NCI-H187 (cell line): ENCODE measurements at regions not wholly inside any gene's neighbourhood (a gene's known extent, or its start where the extent isn't known, plus 50 kb on each side); places are given as distances from the start of the nearest gene placed in this dataset.
"Not testable (repeated sequence)": the region's sequence is repeated elsewhere in the genome, so short reads cannot be mapped to it uniquely, and the experiment has no call there.

Experiments used
- DNase-seq, 2 experiments: peaks; one replicate each; lab custom pipeline; 2025; lab: John Stamatoyannopoulos, UW

DNA sequence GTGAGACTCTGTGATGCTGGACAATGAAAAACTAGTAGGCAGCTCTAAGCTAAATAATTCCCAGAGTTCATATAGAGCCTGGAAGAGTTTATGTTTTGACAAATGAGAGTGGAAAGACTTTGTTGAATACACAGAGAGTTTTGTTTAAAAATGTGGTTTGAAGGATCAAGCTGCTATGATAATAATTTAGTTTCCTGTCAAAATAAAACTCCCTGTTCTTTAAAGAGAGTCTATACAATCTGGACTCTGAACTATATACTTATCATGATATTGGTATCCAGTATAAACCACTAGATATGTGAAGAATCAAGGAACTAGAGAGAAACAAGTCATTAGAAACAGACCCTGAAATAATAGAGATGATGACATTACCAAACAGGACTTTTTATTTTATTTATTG is 158.6 kb downstream of the C4orf33 start:
- no peak for DNase-seq

DNA sequence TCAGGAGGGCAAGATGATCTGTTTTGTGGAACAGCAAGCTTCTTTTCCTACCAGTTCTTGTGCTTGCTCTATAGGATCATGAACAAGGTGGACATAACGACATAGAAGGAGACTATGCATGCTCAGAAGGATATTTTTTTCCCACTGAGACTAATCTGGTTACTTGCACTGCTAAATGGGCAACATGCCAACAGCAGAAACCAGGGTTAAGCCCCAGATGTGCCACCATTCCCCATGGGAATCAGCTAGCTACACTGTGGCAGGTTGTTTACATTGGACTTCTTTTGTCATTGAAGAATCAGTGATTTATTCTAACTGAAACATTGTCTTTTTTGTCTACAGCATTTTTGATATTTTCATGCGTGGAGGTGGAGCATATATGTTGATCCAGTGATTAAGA is 165.6 kb downstream of the C4orf33 start:
- no peak for DNase-seq

DNA sequence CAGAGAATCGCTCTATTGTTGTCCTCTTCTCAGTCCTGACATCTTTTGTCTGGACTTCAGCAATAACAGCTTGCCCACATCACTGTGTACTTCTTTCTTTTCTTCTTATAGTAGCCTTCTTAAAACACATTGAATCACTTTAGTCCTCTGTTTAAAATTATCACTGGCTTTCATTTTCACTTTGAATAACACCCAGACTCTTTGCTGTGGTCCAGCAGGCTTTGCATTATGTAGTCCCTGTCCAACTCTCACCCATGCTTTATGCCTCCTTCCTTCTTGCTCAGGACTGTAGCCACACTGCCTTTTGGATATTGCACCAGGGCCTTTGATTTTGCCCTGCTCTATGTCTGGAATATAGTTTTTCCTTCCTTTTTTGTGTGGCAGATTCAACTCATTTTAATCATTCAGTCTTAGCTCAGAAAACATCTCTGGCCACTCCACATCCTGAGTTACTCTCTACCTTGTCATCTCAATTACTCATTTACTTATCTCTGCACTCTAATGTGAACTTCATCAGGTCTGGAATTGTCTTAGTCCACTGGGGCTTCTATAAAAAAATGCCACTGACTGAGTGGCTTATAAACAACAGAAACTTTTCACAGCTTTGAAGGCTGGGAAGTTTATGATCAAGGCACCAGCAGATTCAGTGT is 168.2 kb downstream of the C4orf33 start:
- no peak for DNase-seq

DNA sequence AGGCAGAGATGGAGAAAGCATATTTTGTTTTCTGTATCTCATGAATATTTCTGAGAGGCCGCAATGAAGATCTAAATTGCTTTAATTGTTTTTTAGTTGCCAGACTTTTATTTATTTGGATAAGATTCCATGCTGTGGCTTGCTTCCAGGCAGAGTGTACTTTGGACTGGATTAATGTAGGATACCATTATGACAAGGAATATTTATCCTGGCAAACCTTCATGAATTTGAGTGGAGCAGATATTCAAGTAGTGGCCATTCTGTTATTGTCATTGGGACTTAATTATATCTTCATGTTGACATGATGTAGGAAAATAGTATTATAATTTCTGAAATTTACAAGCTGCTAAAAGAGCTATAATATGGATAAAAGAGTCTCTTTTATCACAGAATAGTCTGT is 182.9 kb downstream of the C4orf33 start:
- no peak for DNase-seq

DNA sequence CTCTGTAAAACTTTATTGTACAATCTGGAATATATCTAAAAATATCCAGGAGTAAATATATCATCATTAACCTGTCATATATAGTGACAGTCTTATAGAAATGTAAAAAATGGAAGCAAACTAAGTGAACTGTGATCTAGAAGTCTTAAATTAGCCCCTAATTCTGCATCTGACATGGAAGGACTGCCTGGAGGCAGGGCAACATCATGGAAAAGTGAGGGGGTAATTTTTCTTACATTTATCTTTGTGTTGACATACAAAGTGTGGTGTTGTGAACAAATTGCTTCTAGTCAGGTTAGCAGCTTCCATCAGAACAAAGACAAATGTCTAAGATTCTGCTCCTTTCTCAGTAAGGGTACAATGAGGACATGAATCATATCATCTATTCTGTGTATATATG is 186.3 kb downstream of the C4orf33 start:
- no peak for DNase-seq

DNA sequence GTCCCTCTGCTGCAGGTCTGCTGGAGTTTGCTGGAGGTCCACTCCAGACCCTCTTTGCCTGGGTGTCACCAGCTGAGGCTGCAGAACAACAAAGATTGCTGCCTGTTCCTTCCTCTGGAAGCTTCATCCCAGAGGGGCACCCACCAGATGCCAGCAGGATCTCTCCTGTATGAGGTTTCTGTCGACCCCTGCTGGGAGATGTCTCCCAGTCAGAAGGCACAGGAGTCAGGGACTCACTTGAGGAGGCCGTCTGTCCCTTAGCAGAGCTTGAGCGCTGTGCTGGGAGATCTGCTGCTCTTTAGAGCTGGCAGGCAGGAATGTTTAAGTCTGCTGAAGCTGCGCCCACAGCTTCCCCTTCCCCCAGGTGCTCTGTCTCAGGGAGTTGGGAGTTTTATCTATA is 196.2 kb downstream of the C4orf33 start:
- DNase-seq: not testable (repeated sequence)

DNA sequence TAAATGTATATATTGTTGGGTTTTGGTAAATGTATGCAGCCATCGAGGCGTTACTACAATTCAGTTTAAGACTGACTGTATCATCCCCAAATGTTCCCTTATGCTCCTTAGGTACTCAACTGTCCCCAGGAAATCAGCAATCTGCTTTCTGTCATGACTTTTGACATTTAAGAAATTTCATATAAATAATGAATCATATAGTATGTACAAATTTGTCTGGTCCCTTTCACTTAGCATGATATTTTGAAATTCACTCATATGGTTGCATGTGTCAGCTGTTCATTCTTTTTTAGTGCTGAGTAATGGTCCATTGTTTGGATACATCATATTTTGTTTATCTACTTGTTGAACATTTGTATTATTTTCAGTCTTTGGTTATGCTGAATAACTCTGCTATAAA is 218.8 kb downstream of the C4orf33 start:
- no peak for DNase-seq

DNA sequence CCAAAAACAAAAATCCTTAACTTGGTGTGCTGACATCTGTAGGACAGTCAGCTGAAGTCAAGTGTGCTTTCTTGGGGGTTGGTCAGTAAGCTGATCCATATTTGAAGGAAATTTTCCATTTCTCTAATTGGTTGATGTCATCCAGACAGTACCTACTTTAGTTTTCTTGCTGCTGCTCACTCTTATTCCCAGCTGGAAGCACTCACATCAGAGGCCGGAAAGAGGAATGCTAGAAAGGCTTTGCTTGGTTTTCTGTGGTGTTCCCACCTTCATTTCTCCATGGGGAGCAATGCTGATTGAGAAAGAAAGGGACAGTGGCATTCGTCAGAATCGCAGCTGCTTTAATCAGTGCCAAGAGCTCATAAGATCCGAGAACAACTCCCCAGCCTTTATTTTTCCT is 227.0 kb downstream of the C4orf33 start:
- DNase-seq: no peak

DNA sequence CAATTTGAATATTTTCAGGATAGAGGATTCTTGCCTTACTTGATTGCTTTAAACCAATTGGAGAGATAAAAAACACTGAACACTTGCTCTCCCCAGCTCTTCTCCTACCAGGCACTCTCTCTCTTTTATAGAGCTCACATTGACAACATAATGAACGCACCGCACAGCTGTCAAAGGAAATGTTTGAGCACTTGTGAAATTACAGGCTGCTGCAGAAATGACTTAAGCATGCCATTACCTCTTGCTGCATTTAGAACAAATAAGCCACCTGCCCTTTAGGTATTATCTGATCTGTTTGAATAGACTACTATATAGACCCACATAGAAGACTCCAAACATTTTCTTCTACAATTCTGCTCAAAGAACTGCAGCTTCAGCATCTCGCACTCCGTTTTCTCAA is 227.7 kb downstream of the C4orf33 start:
- peak; percentile 16 to 40 for DNase-seq

DNA sequence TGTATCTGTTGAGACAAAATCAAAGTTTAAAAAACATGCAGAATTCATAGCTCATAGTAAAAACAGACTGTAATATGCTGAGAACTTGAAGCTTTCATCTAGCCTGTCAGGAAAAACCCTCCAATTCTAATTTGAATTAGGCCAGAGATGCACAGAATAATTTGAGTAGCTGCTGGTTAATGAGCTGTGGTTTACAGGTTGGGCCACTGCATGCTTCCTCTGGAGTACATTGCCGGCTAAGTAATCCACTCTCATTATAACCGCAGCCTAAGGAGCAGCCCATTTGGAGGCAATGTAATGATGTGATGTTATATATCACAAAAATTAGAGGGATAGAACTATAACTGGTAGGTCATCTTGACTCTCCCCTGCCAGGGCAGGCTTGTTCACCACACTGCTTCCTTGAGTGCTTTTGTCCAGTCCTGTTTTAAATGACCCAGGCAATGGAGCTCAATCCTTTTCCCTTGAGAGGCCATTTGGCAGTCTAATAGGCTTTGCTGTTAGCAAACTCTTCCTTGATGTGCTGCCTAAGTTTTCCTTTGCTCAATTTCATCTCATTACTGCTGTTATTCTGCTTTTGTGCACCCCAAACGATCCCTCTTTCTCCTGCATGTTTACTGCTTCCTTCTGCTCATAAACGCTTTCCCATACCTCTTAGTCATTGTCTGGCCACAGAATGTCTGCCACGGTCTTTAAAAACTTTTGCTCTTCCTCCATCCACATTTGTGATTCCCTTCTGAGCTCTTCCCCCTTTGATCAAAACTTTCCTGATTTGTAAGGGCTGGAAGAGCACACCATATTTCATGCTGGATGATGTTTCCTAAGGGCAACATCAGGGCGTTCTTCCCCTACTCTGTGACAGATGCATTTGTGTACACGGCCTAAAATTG is 230.9 kb downstream of the C4orf33 start:
- DNase-seq: peak; percentile 28 to 40

DNA sequence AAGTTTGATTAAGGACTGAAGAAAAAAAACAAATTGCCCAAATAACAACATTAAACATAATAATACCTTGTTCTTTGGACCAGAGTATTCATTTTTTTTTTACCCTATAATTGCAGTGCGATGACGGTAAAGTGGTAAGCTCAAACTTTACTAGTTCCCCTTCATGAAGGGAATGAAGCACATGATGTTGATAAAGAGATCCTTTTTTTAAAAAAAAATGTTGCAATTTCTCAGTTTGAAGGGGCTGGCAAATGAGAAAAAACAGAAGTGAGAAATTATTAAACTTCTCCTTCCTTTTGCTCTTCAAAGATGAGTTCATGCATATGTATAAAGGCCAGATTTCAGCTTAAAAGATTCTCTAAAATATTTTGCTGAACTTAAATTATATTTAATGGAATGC is 231.7 kb downstream of the C4orf33 start:
- no peak for DNase-seq

DNA sequence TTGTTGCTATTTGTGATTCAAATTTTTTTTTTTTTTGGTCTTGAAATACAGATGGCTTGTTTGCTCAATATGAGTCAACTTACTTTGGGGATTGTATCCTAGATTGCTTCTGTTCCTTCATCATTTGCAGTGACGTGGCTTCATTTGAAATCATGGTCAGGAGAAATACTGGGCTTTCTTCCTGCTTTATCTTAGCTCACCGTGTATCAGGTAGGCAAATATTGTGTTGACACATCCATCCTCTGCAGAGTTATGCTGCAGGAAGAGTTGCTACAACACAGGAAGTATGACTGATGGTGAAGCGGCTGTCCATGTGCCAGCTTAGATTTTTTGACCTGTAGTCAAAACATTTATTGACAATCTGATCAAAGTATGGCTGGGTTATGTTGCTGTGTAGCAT is 232.2 kb downstream of the C4orf33 start:
- DNase-seq: no peak

DNA sequence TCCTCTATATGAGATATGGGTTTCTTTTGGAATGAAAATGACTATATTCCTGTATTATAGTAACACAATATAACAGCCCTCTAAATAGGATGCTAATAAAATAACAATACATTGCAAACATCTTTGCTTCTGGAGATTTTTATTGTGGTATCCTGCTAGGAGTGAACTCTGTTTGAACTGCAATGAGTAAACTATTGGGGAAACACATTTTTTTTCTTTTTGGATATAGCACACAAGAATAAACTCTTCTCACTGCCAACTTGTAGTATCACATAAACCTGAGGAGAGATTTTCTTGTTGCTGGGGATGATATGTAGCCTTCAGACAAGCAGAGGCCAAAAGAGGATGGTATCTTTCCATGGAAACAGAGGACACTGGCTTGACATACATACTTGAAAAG is 238.2 kb downstream of the C4orf33 start:
- DNase-seq: no peak

DNA sequence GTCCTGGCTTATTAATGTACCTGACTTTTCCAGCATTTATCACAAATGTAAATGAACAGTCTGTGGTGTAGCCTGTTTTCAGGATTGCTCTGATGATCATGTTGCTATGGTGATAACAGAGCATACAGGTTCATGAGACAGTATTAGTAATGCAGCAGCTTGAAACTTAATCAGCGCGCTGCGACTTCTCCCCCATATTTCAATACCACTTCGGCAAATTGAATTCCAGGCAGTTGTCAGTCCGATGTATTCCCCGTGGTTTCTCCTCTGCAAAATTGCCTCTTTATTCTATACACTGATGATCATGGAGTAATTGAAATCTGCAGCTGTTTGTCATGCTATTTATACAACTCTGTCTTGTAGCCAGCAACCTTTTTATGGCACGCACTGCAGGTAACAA is 239.3 kb downstream of the C4orf33 start:
- DNase-seq: no peak

DNA sequence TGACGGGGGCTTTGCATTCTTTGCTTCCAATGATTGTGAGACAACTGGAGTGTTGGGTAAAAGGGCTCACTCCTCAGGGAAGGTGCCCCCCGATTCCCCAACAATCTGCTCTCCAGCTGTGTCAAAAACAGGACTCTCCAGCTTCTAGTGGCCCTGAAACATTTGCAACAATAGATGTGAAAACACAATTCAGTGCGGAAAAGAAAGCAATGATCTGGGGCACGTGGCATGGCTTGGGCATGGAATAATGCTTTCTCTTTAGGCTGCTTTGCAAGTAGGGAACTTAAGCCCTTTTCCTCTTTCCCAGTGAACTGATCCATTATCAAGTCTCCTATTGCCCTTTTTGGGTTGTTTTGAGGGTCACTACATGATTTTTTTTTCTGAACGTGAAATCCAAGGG is 239.9 kb downstream of the C4orf33 start:
- peak in 1 of 2 experiments; percentile 7 for DNase-seq

DNA sequence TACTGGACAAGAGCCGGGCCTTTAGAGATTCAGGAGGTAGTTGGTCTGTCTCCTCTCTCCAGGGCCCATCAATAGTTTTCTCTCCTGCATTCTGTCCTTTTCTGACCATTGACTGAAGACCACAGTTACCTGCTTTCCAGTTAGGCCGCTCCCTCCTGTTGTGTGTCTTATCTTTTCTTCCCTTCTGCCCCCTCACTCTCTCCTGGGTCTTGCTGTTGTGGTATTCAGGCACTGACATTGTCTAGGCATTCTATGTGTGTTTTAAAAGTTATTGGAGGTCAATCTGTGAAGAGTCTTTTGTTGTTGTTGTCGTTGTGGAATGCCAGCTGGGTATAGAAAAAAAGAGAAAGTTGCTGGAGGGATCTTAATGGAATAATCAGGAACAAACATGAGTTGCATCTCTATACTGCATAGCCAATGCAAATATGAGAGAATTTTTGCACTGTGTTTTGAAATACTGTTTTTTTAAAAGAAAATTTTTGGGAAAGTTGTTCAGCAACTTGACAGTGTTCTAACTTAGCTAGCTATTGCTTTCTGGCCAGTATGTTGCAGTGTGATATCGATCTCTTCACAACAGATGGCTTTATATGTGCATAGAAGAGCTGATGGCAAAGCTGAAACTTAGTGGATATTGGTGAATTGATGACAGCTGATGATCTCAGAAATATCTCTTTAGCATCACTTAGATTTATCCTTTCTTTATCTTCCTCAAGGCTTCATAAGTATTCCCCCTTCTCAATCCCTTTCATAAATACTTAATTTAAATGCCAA is 240.7 kb downstream of the C4orf33 start:
- DNase-seq: no peak

DNA sequence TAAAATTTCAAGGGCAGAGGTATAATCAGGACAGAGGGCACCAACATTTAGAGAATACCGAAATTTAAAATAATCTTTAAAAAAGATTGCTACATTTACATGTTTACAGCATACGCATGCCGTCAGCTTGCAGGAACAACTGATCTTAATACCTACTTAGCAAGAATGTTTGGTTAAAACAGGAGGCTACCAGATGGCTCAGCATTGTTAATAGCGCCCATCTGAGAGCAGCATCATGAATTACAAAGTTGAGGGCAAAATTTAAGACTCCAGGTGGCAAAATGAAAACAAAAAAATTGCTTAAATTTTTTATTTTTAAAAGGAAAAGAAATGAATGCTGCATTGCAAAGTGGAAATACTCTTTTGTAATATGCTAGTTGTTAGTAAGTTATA is 241.3 kb downstream of the C4orf33 start:
- no peak for DNase-seq

DNA sequence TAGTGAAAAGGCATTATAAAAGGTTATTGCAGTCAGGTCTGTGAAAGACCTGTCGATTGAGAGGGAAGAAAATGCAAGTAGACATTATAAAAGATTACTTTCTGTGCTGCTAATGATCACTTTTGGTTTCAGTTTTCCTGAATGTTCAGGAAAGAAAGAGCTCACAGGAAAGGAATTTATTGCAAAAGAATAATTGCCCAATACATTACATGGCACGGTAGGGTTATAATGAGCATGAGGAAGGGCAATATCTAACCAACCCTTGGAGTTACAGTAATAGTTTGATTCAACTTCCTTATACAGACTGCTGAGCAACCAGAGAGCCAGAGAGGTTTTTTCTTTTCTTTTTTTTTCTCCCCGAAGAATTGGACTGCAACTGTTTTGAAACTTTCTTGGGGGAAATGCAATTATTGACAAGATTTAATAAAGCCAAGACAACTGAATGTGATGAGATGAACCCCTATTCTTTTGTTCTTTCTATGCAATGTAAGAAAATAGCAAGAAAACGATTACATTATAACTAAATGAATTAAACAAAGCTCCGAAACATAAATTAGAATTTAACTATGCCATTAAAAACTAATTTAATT is 247.0 kb downstream of the C4orf33 start:
- DNase-seq: no peak

DNA sequence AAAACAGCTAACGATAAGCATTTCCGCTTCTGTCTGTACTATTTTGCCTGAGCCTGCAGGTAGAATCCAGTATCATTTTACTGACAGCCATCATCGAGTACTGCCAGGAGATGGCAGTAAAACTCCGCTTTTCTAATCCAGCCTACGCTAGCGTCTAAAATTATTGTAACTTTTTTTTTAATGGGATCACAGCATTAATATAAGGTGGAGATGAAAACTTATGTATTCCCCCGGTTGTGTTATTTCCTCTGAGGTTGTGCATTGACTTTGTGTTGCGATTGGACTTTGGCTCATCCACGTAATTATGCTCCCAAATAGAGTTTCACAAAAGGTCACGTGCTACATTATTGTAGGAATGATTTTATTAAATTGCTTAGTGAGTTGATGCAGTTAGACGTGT is 248.1 kb downstream of the C4orf33 start:
- peak; percentile 5 to 14 for DNase-seq

DNA sequence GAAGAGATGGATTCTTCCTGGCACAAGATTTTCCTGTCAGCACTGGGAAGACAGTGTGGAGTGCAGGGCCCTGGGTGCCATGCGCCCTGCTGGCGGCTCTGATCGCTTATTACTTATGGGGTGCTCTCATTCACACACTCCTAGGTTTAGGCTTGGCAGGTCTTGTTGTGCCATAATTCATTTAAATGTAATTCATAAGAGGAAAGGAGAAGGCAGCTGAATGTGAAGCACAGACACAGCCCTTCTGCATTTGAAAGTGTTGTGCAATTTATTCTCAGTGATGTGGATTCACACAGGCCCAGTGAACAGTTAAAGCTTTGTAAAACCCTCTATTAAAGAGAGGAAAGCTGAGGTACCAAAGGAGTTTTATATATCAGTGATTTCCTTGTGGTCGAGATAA is 249.7 kb downstream of the C4orf33 start:
- no peak for DNase-seq

DNA sequence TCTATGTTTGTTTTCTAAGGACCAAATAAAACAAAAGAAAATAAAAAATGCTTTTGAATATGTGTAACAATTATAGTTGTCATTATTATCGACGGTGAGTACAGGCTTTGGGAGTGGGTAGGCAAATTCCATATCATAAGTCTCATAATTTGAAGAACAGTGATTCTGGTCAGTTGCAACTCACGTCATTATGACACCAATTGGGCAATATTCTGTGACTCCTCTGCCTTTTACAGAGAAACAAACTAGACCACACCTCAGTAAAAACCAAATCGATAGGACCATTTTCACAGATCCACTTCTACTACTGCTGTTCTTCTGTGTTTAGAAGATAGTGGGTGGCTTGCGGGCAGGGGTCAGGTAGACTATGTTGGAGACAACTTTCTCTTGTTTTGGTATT is 250.1 kb downstream of the C4orf33 start:
- no peak for DNase-seq

DNA sequence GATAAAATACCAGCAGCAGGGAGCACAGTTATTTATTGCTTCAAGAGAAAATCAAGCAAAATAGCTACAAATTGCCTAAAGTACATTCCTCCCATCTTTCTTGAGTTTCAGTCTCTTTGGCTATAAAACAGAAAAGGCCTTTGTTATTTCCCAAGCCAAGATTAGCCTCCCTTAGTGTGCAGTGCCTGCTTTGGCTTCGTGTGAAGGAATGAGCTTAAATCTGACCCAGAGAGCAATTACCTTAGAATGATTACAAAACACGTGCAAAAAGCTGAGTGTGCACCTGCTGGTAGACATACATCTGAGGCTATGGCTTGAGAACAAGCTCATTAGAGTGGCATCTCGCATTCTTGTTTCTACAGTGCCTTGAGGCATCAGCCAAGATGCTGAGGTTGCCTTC is 250.8 kb downstream of the C4orf33 start:
- no peak for DNase-seq
